ENCODE measurements at regions not wholly inside any gene's neighbourhood (a gene's known extent, or its start where the extent isn't known, plus 50 kb on each side); places are given as distances from the start of the nearest gene placed in this dataset.

- no peak for DNase-seq
- no peaks in the 10 kb centered on the region for H3K27me3 ChIP-seq
- H3K4me1 ChIP-seq, result no peaks in the 10 kb centered on the region
- H3K27ac ChIP-seq, result no peak overlapping the region
- WGBS, 2 donors (ENCODE audit: low coverage in 1 of 2), result 60 to 73% methylated on average over 1 to 4 of the region's 4 CpGs
- H3K9me3 ChIP-seq, result no peaks in the 10 kb centered on the region
- H3K36me3 ChIP-seq, result no peaks in the 10 kb centered on the region
- no peak overlapping the region for H3K4me3 ChIP-seq
- TF ChIP-seq CTCF (IDR thresholded peaks at IDR 0.05), result no peak
- TF ChIP-seq POLR2A (IDR thresholded peaks at IDR 0.05), result no peak
- TF ChIP-seq EP300 (IDR thresholded peaks at IDR 0.05; ENCODE audit: low read depth), result no peak
- in situ Hi-C loops (cut with MboI; ENCODE audit: low pct_ligation_motif_present in 1 of 4, low pct_unique_long_range_greater_than_20kb in 1 of 4, low sequenced_read_pairs in 3 of 4), result no loop called here
- intact Hi-C loops (cut with DNase I; ENCODE audit: low total_unique reads), result no loop called here
Observed at GRCh38 chr16:11431915-11432465, 86.7 kb downstream of the RMI2 start.

- intact Hi-C loops (cut with DNase I; ENCODE audit: low total_unique reads) (no loop called here), in situ Hi-C loops (cut with MboI; ENCODE audit: low pct_ligation_motif_present in 1 of 4, low pct_unique_long_range_greater_than_20kb in 1 of 4, low sequenced_read_pairs in 3 of 4) (no loop called here)
- 81 to 83% methylated on average over 1 to 4 of the region's 4 CpGs for WGBS, 2 donors (ENCODE audit: low coverage in 1 of 2)
- no peaks in the 10 kb centered on the region for H3K36me3 ChIP-seq
- no peak for TF ChIP-seq POLR2AphosphoS5 (IDR thresholded peaks at IDR 0.05)
- no peak for TF ChIP-seq CTCF (IDR thresholded peaks at IDR 0.05)
- no peak for TF ChIP-seq POLR2A (IDR thresholded peaks at IDR 0.05)
- TF ChIP-seq EP300 (IDR thresholded peaks at IDR 0.05; ENCODE audit: low read depth), result no peak
- no peak for DNase-seq
- no peak overlapping the region for H3K4me3 ChIP-seq
- no peaks in the 10 kb centered on the region for H3K9me3 ChIP-seq
- no peak overlapping the region for H3K27ac ChIP-seq
- H3K27me3 ChIP-seq, result no peaks in the 10 kb centered on the region
- no peaks in the 10 kb centered on the region for H3K4me1 ChIP-seq
Observed at GRCh38 chr16:11432856-11433395, 87.7 kb downstream of the RMI2 start.

- Histone ChIP-seq H3K4me1 (no peaks in the 10 kb centered on the region), H3K4me3 (no peak overlapping the region), H3K36me3 (no peaks in the 10 kb centered on the region), H3K27ac (no peak overlapping the region), H3K27me3 (no peaks in the 10 kb centered on the region), H3K9me3 (peaks cover 0 to 4% of the 10 kb centered on the region in 2 donors)
- 93% methylated on average over 6 of the region's 11 CpGs; no CpG with 5 or more reads in 1 of the 2 donors for WGBS, 2 donors (ENCODE audit: low coverage in 1 of 2)
- no peak for DNase-seq
- intact Hi-C loops (cut with DNase I; ENCODE audit: low total_unique reads), result loop anchor here (1.0 kb wide), 1 partner anchor 47 kb away; no protein-coding TSS in a partner anchor
- in situ Hi-C loops (cut with MboI; ENCODE audit: low pct_ligation_motif_present in 1 of 4, low pct_unique_long_range_greater_than_20kb in 1 of 4, low sequenced_read_pairs in 3 of 4), result no loop called here
- TF ChIP-seq EP300 (IDR thresholded peaks at IDR 0.05; ENCODE audit: low read depth) (no peak), POLR2A (IDR thresholded peaks at IDR 0.05) (no peak), CTCF (IDR thresholded peaks at IDR 0.05) (no peak), POLR2AphosphoS5 (IDR thresholded peaks at IDR 0.05) (no peak)
Observed at GRCh38 chr16:11435576-11435975, 90.3 kb downstream of the RMI2 start.

GRCh38 chr16:11437069-11437468, 91.8 kb downstream of the RMI2 start:
- WGBS, 2 donors (ENCODE audit: low coverage in 1 of 2), result 79% methylated on average over 5 of the region's 5 CpGs; no CpG with 5 or more reads in 1 of the 2 donors
- Histone ChIP-seq H3K27ac (no peak overlapping the region), H3K4me1 (no peaks in the 10 kb centered on the region), H3K36me3 (no peaks in the 10 kb centered on the region), H3K4me3 (no peak overlapping the region), H3K9me3 (peaks cover 0 to 4% of the 10 kb centered on the region in 2 donors), H3K27me3 (no peaks in the 10 kb centered on the region)
- in situ Hi-C loops (cut with MboI; ENCODE audit: low pct_ligation_motif_present in 1 of 4, low pct_unique_long_range_greater_than_20kb in 1 of 4, low sequenced_read_pairs in 3 of 4) (no loop called here), intact Hi-C loops (cut with DNase I; ENCODE audit: low total_unique reads) (no loop called here)
- TF ChIP-seq POLR2A (IDR thresholded peaks at IDR 0.05), result no peak
- no peak for TF ChIP-seq EP300 (IDR thresholded peaks at IDR 0.05; ENCODE audit: low read depth)
- TF ChIP-seq CTCF (IDR thresholded peaks at IDR 0.05), result no peak
- no peak for TF ChIP-seq POLR2AphosphoS5 (IDR thresholded peaks at IDR 0.05)
- DNase-seq, result no peak

Measured in transverse colon (tissue), 4 donors.